Esophagus muscularis mucosa (tissue), 4 donors: ENCODE measurements at regions not wholly inside any gene's neighbourhood (a gene's known extent, or its start where the extent isn't known, plus 50 kb on each side); places are given as distances from the start of the nearest gene placed in this dataset.

ENCODE experiments used
- CTCF ChIP-seq, 3 experiments: fragments of 200-600 bp in 2 of 3; fragments of 450-650 bp in 1 of 3; sonication (generic) in 2 of 3; IDR thresholded peaks; one replicate each; pipeline ENCODE4 v1.5.1; 2017 to 2019; ENCODE audit warnings: antibody characterized with exemption in 3 of 3, mild to moderate bottlenecking in 2 of 3, moderate library complexity in 1 of 3
- EP300 ChIP-seq: sonication (generic); formaldehyde crosslinking; IDR thresholded peaks from one replicate; pipeline ENCODE4 v1.6.1; 2017; ENCODE audit warnings: antibody characterized with exemption
- POLR2A ChIP-seq: fragments of 450-650 bp; IDR thresholded peaks from one replicate; pipeline ENCODE4 v1.6.1; 2017; ENCODE audit warnings: antibody characterized with exemption, moderate library complexity, mild to moderate bottlenecking, low read depth

DNA sequence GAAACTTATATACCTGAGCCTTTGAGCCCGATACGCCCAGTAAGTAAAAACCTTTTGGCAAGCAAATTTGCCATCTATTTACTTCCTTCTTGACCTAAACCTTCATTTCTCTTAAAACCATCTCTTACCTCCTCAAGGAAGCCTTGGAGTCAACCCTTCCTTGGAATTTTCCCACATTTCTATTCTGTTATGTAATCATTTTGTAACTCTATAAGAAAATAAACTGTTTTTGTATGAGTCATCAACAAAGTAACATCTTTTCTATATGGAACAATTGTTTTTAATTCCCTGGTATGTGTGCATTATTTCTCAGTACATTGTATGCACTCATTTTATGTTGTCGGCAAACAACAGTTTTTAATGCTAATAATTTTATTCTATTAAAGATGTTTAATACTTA is 162.0 kb downstream of the TEX36 start:
- no peak for TF ChIP-seq POLR2A
- no peak for TF ChIP-seq CTCF (IDR thresholded peaks at IDR 0.05)
- no peak for TF ChIP-seq EP300
